Testis (tissue), 2 donors: ENCODE measurements at regions not wholly inside any gene's neighbourhood (a gene's known extent, or its start where the extent isn't known, plus 50 kb on each side); places are given as distances from the start of the nearest gene placed in this dataset.
"Not testable (repeated sequence)": the region's sequence is repeated elsewhere in the genome, so short reads cannot be mapped to it uniquely, and the experiment has no call there.

Source experiments
- DNase-seq: peaks from one replicate; pipeline ENCODE4 v3.0.0-alpha.2; 2019
- H3K27ac ChIP-seq, 2 donors: fragments of 200-600 bp; sonication (generic); one replicate each; pipeline ENCODE4 v1.5.1; 2019
- H3K27me3 ChIP-seq: fragments of 200-600 bp; sonication (generic); one replicate; pipeline ENCODE4 v1.5.1; 2019
- H3K36me3 ChIP-seq: fragments of 200-600 bp; sonication (generic); one replicate; pipeline ENCODE4 v1.5.1; 2017; ENCODE audit warnings: low read depth; ENCODE audit errors: missing control alignments
- H3K4me1 ChIP-seq: fragments of 200-600 bp; sonication (generic); one replicate; pipeline ENCODE4 v1.5.1; 2019
- H3K4me3 ChIP-seq, 2 donors: fragments of 200-600 bp; sonication (generic); one replicate each; pipeline ENCODE4 v1.5.1; 2017 to 2019
- H3K9me3 ChIP-seq: fragments of 200-600 bp; sonication (generic); one replicate; pipeline ENCODE4 v1.5.1; 2017
- POLR2A ChIP-seq: fragments of 450-650 bp; IDR thresholded peaks from one replicate; pipeline ENCODE4 v1.6.1; 2017; ENCODE audit warnings: antibody characterized with exemption, mild to moderate bottlenecking, moderate library complexity
- WGBS, 2 donors: methylation state at CpG; one replicate each; pipeline ENCODE4 v1.1.5; 2018; 5-methylcytosine and 5-hydroxymethylcytosine counted together
- intact Hi-C: fragments of 100-400 bp; cut with DNase I; formaldehyde crosslinking; loops from one replicate; pipeline ENCODE4 v1.15.1; 2023; ENCODE audit warnings: low total_unique reads
- TF ChIP-seq, protein P1 (sequence below), 3 experiments: fragments of 450-650 bp in 2 of 3; fragments of 200-600 bp in 1 of 3; sonication (generic) in 1 of 3; IDR thresholded peaks; one replicate each; pipeline ENCODE4 v1.5.1; 2016 to 2019; ENCODE audit warnings: antibody characterized with exemption in 3 of 3, mild to moderate bottlenecking in 2 of 3, moderate library complexity in 1 of 3

GRCh38 chr22:22296047-22296446 is 51.5 kb downstream of the VPREB1 start:
- DNase-seq, H3K27me3 ChIP-seq, intact Hi-C loops, H3K36me3 ChIP-seq, H3K4me1 ChIP-seq, H3K9me3 ChIP-seq, H3K27ac ChIP-seq, H3K4me3 ChIP-seq: not testable (repeated sequence)
- 80 to 87% methylated on average over 4 of the region's 4 CpGs for WGBS, 2 donors

DNA sequence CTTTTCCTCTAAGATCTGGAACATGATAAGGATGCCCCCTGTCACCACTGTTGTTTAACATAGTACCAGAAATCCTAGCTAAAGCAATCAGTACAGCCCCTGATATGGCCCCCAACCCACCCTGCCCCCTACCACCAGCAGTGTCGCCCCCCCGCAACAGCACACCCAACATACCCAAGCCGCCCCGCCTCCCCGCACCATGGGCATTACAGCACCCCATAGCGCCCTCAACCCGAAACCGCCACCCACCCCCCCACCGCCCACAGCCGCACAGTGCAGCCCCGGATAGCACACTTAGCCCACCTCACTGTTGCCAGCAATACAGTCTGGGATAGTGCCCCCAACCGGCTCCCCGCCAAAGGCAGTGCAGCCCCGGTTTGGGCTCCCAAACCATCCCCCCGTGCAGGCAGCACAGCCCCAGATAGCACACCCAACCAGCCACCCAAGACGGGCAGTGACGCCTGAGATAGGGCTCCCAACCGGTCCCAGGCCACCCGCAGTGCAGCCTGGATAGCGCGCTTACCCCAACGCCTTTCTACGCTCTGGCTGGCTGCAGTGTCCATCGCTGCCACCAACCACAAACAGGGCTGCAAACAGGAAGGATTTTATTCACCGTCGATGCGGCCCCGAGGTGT is 52.7 kb downstream of the VPREB1 start:
- H3K36me3 ChIP-seq, intact Hi-C loops, H3K27me3 ChIP-seq, H3K4me1 ChIP-seq, DNase-seq, H3K9me3 ChIP-seq: not testable (repeated sequence)
- H3K4me3 ChIP-seq: peak overlapping the region; percentile 73 to 82
- H3K27ac ChIP-seq: peak overlapping the region; percentile 50 to 80
- WGBS, 2 donors: 3% methylated on average over 17 of the region's 28 CpGs; no CpG with 5 or more reads in 1 of the 2 donors

- H3K4me1 ChIP-seq, H3K9me3 ChIP-seq, intact Hi-C loops, H3K36me3 ChIP-seq, H3K27me3 ChIP-seq: not testable (repeated sequence)
- 0% methylated on average over 10 to 70 of the region's 72 CpGs for WGBS, 2 donors
- H3K27ac ChIP-seq: peak overlapping the region; percentile 74 to 80
- TF ChIP-seq, protein P1, sequence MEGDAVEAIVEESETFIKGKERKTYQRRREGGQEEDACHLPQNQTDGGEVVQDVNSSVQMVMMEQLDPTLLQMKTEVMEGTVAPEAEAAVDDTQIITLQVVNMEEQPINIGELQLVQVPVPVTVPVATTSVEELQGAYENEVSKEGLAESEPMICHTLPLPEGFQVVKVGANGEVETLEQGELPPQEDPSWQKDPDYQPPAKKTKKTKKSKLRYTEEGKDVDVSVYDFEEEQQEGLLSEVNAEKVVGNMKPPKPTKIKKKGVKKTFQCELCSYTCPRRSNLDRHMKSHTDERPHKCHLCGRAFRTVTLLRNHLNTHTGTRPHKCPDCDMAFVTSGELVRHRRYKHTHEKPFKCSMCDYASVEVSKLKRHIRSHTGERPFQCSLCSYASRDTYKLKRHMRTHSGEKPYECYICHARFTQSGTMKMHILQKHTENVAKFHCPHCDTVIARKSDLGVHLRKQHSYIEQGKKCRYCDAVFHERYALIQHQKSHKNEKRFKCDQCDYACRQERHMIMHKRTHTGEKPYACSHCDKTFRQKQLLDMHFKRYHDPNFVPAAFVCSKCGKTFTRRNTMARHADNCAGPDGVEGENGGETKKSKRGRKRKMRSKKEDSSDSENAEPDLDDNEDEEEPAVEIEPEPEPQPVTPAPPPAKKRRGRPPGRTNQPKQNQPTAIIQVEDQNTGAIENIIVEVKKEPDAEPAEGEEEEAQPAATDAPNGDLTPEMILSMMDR (IDR thresholded peaks at IDR 0.05): peak in 2 of 3 experiments; percentile 6 to 18
- peak; percentile 60 for DNase-seq
- peak overlapping the region; percentile 73 to 82 for H3K4me3 ChIP-seq
Observed at GRCh38 chr22:22297794-22298653, 53.4 kb downstream of the VPREB1 start.

DNA sequence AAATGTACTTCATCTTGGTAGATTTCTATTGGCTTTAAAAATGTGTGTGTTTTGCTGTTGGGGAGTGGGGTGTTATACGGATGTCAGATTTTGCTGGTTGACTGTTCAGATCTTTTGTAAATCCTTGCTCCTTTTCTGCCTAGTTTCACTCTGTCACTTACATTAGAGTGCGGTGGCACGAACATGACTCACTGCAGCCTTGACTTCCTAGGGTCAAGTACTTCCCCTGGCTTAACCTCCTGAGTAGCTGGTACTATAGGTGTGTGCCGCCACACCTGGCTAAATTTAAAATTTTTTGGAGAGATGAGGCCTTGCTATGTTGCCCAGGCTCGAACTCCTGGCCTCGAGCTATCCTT is 54.0 kb downstream of the VPREB1 start:
- H3K4me1 ChIP-seq, DNase-seq, H3K36me3 ChIP-seq, H3K27ac ChIP-seq, H3K27me3 ChIP-seq, H3K9me3 ChIP-seq, intact Hi-C loops: not testable (repeated sequence)
- WGBS, 2 donors: 0 to 10% methylated on average over 3 of the region's 6 CpGs
- H3K4me3 ChIP-seq: peak overlapping the region; percentile 73 to 82

- 95 to 97% methylated on average over 5 of the region's 5 CpGs for WGBS, 2 donors
- H3K9me3 ChIP-seq, H3K27me3 ChIP-seq, H3K36me3 ChIP-seq, DNase-seq, H3K27ac ChIP-seq, H3K4me1 ChIP-seq, intact Hi-C loops, H3K4me3 ChIP-seq: not testable (repeated sequence)
Observed at GRCh38 chr22:22300511-22300910, 55.9 kb downstream of the VPREB1 start.

GRCh38 chr22:22300946-22301345 is 56.4 kb downstream of the VPREB1 start:
- WGBS, 2 donors: 95 to 96% methylated on average over 1 of the region's 1 CpG

GRCh38 chr22:22316589-22316988 is 72.0 kb downstream of the VPREB1 start:
- H3K27me3 ChIP-seq: no peaks in the 10 kb centered on the region
- H3K9me3 ChIP-seq: no peaks in the 10 kb centered on the region
- H3K27ac ChIP-seq: no peak overlapping the region
- H3K4me1 ChIP-seq: no peaks in the 10 kb centered on the region
- H3K36me3 ChIP-seq: no peaks in the 10 kb centered on the region
- TF ChIP-seq, protein P1 (IDR thresholded peaks at IDR 0.05): no peak
- no peak for TF ChIP-seq POLR2A
- no peak overlapping the region for H3K4me3 ChIP-seq
- DNase-seq: no peak
- intact Hi-C loops: no loop called here
- WGBS, 2 donors: 91 to 95% methylated on average over 2 of the region's 2 CpGs

More at GRCh38 chr22:22300946-22301345, 56.4 kb downstream of the VPREB1 start:
- intact Hi-C loops, H3K9me3 ChIP-seq, H3K27me3 ChIP-seq, H3K4me1 ChIP-seq, H3K36me3 ChIP-seq, DNase-seq, H3K27ac ChIP-seq, H3K4me3 ChIP-seq: not testable (repeated sequence)
